Cardiac fibroblast (primary cell): ENCODE measurements at regions not wholly inside any gene's neighbourhood (a gene's known extent, or its start where the extent isn't known, plus 50 kb on each side); places are given as distances from the start of the nearest gene placed in this dataset.

Source experiments
- DNase-seq, 2 donors: peaks; one replicate each; pipeline versions ENCODE4 v3.0.0 to v3.0.0-alpha.2; 2010; ENCODE audit warnings: low read depth in 2 of 2
- H3K4me3 ChIP-seq, 2 donors: replicated peaks in 1 of 2; 1 replicate in 1 of 2; 2 replicates in 1 of 2; pipeline ENCODE4 v1.5.1; 2011; ENCODE audit warnings: low read depth in 2 of 2, low read length in 2 of 2, mild to moderate bottlenecking in 2 of 2, moderate library complexity in 1 of 2
- CTCF ChIP-seq: IDR thresholded peaks from one replicate; pipeline ENCODE4 v1.5.1; 2011; ENCODE audit warnings: low read depth, mild to moderate bottlenecking, low read length, inconsistent platforms

- TF ChIP-seq CTCF = no peak
- H3K4me3 ChIP-seq = no peak overlapping the region
- peak in 1 of 2 donors; percentile 17 for DNase-seq
These were observed 59.0 kb downstream of the FASLG start for GRCh38 chr1:172717722-172718465.

DNA sequence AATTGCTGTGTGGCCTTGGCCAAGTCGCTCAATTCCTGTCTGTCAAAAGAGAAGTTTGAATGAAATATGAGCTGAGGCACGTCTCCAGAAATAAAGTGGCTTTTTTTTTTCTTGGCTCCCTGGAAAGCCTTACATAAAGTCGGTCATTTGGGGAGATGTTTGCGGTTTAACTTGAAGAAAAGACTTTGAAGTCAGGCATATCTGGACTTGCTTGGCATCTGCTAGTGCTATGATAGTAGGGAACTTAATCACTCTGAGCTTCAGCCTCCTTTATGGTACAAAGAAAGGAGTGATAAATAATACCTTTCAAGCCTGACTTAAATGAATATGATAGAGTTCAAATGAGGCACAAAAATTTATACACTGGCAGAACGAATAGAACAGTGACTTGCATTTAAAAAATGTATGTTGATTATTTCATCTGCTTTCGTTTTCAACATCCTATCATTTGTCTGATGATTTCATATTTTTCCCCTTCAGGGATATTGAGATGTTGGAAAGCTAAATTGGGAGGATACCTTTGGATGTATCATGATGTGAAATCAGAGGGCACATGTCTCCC lies 60.2 kb downstream of the FASLG start:
- no peak for TF ChIP-seq CTCF
- DNase-seq = peak in 1 of 2 donors; percentile 37
- no peak overlapping the region for H3K4me3 ChIP-seq

DNA sequence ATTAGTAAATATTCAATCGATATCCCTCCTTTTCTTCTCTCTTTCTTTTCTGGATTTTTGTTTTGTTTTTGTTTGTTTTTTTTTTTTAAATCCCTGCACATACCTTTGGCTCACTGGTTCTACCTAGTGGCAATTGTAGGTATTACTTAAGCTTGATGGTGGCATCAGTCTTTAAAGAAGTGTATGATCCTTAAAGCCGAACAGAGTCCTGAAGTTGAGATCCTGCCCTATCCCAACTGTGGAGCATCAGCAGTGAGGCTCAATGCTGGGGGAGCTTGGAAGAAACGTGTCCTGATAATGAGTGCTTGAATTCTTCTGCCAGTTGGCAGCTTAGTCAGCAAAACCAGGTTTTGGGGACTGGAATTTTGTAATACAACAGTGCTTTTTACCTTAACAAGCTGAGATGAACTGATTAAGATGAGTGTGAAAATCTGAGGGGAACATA lies 60.8 kb downstream of the FASLG start:
- H3K4me3 ChIP-seq = no peak overlapping the region
- TF ChIP-seq CTCF = peak; percentile 75
- peak; percentile 75 to 76 for DNase-seq

DNA sequence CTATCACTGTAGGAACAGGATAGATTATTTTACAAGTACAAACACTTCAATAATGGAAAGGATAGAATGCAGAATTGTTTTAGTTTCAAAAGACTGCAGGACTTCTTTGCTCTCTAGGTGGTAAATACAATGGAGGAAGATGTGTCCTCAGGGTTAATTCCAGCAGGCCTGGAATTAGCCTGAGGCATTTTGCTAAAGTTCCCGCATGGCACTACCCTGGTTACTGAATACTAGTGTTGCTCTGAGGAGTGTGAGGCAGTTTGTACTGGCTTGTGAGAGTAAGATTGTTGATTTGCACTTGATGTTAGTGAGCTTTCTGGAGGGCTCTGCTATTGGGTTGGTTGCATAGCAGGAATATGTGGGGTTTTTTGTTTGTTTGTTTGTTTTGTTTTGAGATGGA lies 61.4 kb downstream of the FASLG start:
- no peak for TF ChIP-seq CTCF
- H3K4me3 ChIP-seq = no peak overlapping the region
- no peak for DNase-seq

- no peak overlapping the region for H3K4me3 ChIP-seq
- TF ChIP-seq CTCF = no peak
- DNase-seq = peak; percentile 20 to 34
These were observed 64.3 kb downstream of the FASLG start for GRCh38 chr1:172723251-172723650.

GRCh38 chr1:172724232-172724631 lies 65.3 kb downstream of the FASLG start:
- no peak for DNase-seq
- no peak for TF ChIP-seq CTCF
- no peak overlapping the region for H3K4me3 ChIP-seq
